ENCODE measurements at regions not wholly inside any gene's neighbourhood (a gene's known extent, or its start where the extent isn't known, plus 50 kb on each side); places are given as distances from the start of the nearest gene placed in this dataset.
A peak's percentile ranks its signal among the peaks of the same experiment; 100 is the strongest.
"Not testable (repeated sequence)": the region's sequence is repeated elsewhere in the genome, so short reads cannot be mapped to it uniquely, and the experiment has no call there.

DNA sequence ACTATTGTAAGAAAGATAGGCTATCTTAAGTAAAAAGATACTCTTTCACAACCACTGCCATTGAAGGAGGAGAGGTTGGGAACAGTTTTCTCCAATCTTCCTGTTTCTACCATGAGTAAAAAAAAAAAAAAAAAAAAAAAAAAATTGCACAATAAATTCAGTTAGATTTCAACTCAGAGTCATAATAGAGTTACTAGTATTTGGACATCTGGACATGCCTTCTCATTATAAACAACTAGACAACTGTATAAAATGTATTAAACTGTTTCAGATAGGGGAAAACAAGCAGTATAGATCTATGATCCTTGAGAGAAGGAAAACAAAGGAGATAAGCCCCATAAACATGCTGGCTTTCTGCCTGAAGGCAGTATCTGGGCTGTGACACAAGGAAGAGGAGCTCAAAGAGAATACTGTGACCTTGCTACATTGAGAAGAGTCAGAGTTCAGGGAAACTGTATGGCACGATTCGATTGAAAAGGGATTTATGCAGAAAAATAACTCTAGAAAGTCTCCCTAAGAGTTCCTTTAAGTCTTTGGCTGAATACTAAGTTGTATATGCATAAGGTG, 249.2 kb upstream of the POU5F2 start:
- ATAC-seq (no peak), DNase-seq (no peak)
- no peaks in the 10 kb centered on the region for H3K9me3 ChIP-seq (ENCODE audit: control insufficient read depth, insufficient read depth, low read length)
- Mint-ChIP-seq H3K4me1 (peaks cover 31 to 32% of the 10 kb centered on the region in 2 donors), H3K36me3 (no peaks in the 10 kb centered on the region), H3K27ac (peak overlapping the region in 1 of 2 donors; percentile 9), H3K9me3 (no peaks in the 10 kb centered on the region), H3K4me3 (no peak overlapping the region), H3K27me3 (ENCODE audit: low read depth in 2 of 2) (no peaks in the 10 kb centered on the region)
- intact Hi-C loops (cut with micrococcal nuclease): no loop called here
- no peak overlapping the region for H3K4me3 ChIP-seq (ENCODE audit: low read length)
- TF ChIP-seq, protein P1, sequence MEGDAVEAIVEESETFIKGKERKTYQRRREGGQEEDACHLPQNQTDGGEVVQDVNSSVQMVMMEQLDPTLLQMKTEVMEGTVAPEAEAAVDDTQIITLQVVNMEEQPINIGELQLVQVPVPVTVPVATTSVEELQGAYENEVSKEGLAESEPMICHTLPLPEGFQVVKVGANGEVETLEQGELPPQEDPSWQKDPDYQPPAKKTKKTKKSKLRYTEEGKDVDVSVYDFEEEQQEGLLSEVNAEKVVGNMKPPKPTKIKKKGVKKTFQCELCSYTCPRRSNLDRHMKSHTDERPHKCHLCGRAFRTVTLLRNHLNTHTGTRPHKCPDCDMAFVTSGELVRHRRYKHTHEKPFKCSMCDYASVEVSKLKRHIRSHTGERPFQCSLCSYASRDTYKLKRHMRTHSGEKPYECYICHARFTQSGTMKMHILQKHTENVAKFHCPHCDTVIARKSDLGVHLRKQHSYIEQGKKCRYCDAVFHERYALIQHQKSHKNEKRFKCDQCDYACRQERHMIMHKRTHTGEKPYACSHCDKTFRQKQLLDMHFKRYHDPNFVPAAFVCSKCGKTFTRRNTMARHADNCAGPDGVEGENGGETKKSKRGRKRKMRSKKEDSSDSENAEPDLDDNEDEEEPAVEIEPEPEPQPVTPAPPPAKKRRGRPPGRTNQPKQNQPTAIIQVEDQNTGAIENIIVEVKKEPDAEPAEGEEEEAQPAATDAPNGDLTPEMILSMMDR (IDR thresholded peaks at IDR 0.05): no peak
- H3K4me1 ChIP-seq (ENCODE audit: control insufficient read depth, insufficient read depth, low read length): no peaks in the 10 kb centered on the region
- WGBS (ENCODE audit: insufficient coverage): 100% methylated on average over 2 of the region's 2 CpGs
- H3K36me3 ChIP-seq (ENCODE audit: control insufficient read depth, insufficient read depth, low read length): no peaks in the 10 kb centered on the region
- H3K27ac ChIP-seq (ENCODE audit: low read length): no peak overlapping the region
- no peaks in the 10 kb centered on the region for H3K27me3 ChIP-seq (ENCODE audit: control insufficient read depth, insufficient read depth, low read length)

- H3K9me3 ChIP-seq (ENCODE audit: control insufficient read depth, insufficient read depth, low read length); H3K36me3 ChIP-seq (ENCODE audit: control insufficient read depth, insufficient read depth, low read length); DNase-seq; H3K27ac ChIP-seq (ENCODE audit: low read length); intact Hi-C loops (cut with micrococcal nuclease); H3K36me3 Mint-ChIP-seq; H3K4me3 Mint-ChIP-seq; H3K4me1 ChIP-seq (ENCODE audit: control insufficient read depth, insufficient read depth, low read length); H3K27me3 ChIP-seq (ENCODE audit: control insufficient read depth, insufficient read depth, low read length); ATAC-seq; H3K27me3 Mint-ChIP-seq (ENCODE audit: low read depth in 2 of 2); H3K27ac Mint-ChIP-seq; H3K9me3 Mint-ChIP-seq; H3K4me3 ChIP-seq (ENCODE audit: low read length): not testable (repeated sequence)
- 96% methylated on average over 38 of the region's 45 CpGs for WGBS (ENCODE audit: insufficient coverage)
- peaks cover 6 to 26% of the 10 kb centered on the region in 2 donors for H3K4me1 Mint-ChIP-seq
Measured at GRCh38 chr5:93985940-93986570, 244.7 kb upstream of the POU5F2 start.

DNA sequence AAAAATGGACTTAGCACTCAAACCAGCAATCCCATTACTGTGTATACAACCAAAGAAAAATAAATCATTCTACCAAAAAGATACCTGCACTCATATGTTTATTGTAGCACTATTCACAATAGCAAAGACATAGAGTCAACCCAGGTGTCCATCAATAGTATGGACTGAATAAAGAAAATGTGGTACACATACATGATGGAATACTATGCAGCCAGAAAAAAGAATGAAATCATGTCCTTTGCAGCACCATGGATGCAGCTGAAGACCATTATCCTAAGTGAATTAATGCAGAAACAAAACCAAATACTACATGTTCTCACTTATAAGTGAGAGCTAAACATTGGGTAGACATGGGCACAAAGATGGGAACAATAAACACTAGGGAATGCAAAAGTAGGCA, 236.8 kb upstream of the POU5F2 start:
- ATAC-seq (no peak), DNase-seq (no peak)
- Histone ChIP-seq H3K4me1 (ENCODE audit: control insufficient read depth, insufficient read depth, low read length) (no peaks in the 10 kb centered on the region), H3K27ac (ENCODE audit: low read length) (no peak overlapping the region), H3K9me3 (ENCODE audit: control insufficient read depth, insufficient read depth, low read length) (peaks cover 4% of the 10 kb centered on the region), H3K27me3 (ENCODE audit: control insufficient read depth, insufficient read depth, low read length) (no peaks in the 10 kb centered on the region), H3K36me3 (ENCODE audit: control insufficient read depth, insufficient read depth, low read length) (no peaks in the 10 kb centered on the region), H3K4me3 (ENCODE audit: low read length) (no peak overlapping the region)
- peaks cover 23 to 31% of the 10 kb centered on the region in 2 donors for H3K4me1 Mint-ChIP-seq
- H3K9me3 Mint-ChIP-seq: peaks cover 5 to 21% of the 10 kb centered on the region in 2 donors
- no peak overlapping the region for H3K4me3 Mint-ChIP-seq
- peaks cover 33% of the 10 kb centered on the region for H3K36me3 Mint-ChIP-seq
- H3K27ac Mint-ChIP-seq: no peak overlapping the region
- intact Hi-C loops (cut with micrococcal nuclease): no loop called here
- H3K27me3 Mint-ChIP-seq (ENCODE audit: low read depth in 2 of 2): no peaks in the 10 kb centered on the region
- TF ChIP-seq, protein P1 (IDR thresholded peaks at IDR 0.05): no peak

DNA sequence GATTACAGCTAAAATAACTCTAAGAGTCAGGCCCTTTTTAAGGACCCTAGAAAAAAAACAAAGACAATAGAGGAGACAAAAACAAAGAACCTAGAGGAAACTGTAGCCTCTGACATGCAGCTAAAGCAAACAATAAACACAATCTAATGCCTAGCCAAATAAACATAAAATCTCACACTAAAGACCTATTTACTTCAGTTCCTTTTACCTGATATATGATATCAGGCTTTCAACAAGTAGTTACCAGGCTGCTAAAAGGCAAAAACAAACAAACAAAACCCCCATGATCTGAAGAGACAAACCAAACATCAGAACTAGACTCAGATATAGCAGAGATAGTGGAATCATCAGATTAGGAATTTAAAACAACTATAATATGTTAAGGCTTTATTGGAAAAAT, 226.5 kb upstream of the POU5F2 start:
- H3K36me3 Mint-ChIP-seq: no peaks in the 10 kb centered on the region
- peaks cover 28 to 30% of the 10 kb centered on the region in 2 donors for H3K4me1 Mint-ChIP-seq

More for the DNA sequence above, 226.5 kb upstream of the POU5F2 start:
- DNase-seq (no peak), ATAC-seq (no peak)
- intact Hi-C loops (cut with micrococcal nuclease): no loop called here
- Mint-ChIP-seq H3K27ac (no peak overlapping the region), H3K27me3 (ENCODE audit: low read depth in 2 of 2) (no peaks in the 10 kb centered on the region), H3K9me3 (no peaks in the 10 kb centered on the region), H3K4me3 (no peak overlapping the region)
- Histone ChIP-seq H3K4me3 (ENCODE audit: low read length) (no peak overlapping the region), H3K4me1 (ENCODE audit: control insufficient read depth, insufficient read depth, low read length) (no peaks in the 10 kb centered on the region), H3K9me3 (ENCODE audit: control insufficient read depth, insufficient read depth, low read length) (no peaks in the 10 kb centered on the region), H3K36me3 (ENCODE audit: control insufficient read depth, insufficient read depth, low read length) (no peaks in the 10 kb centered on the region), H3K27ac (ENCODE audit: low read length) (no peak overlapping the region), H3K27me3 (ENCODE audit: control insufficient read depth, insufficient read depth, low read length) (no peaks in the 10 kb centered on the region)
- TF ChIP-seq, protein P1 (IDR thresholded peaks at IDR 0.05): no peak
